HG03103 (cell line): ENCODE measurements at regions not wholly inside any gene's neighbourhood (a gene's known extent, or its start where the extent isn't known, plus 50 kb on each side); places are given as distances from the start of the nearest gene placed in this dataset.

Experiments
- ATAC-seq: cut with Tn5 transposase; IDR thresholded peaks from one replicate; pipeline ENCODE4 v1.9.1; 2021; ENCODE audit warnings: low read depth; ENCODE audit not compliant: unreplicated experiment

- ATAC-seq: no peak
Measured at GRCh38 chr10:20998036-20998435, 100.9 kb upstream of the NEBL start.

- no peak for ATAC-seq
Measured at GRCh38 chr10:20995123-20995987, 98.2 kb upstream of the NEBL start.

GRCh38 chr10:20993830-20994527 is 96.9 kb upstream of the NEBL start:
- no peak for ATAC-seq

GRCh38 chr10:20993389-20993788 is 96.3 kb upstream of the NEBL start:
- no peak for ATAC-seq

- ATAC-seq: no peak
Measured at GRCh38 chr10:20991526-20991925, 94.4 kb upstream of the NEBL start.

- ATAC-seq: no peak
Measured at GRCh38 chr10:20990604-20991003, 93.5 kb upstream of the NEBL start.

GRCh38 chr10:20988357-20988983 is 91.4 kb upstream of the NEBL start:
- no peak for ATAC-seq

GRCh38 chr10:20986049-20986448 is 88.9 kb upstream of the NEBL start:
- ATAC-seq: no peak

GRCh38 chr10:20984662-20985061 is 87.6 kb upstream of the NEBL start:
- ATAC-seq: no peak

- no peak for ATAC-seq
Measured at GRCh38 chr10:20981419-20981953, 84.4 kb upstream of the NEBL start.

- no peak for ATAC-seq
Measured at GRCh38 chr10:20978617-20979016, 81.5 kb upstream of the NEBL start.

GRCh38 chr10:20977300-20977699 is 80.2 kb upstream of the NEBL start:
- no peak for ATAC-seq

- no peak for ATAC-seq
Measured at GRCh38 chr10:20976891-20977290, 79.8 kb upstream of the NEBL start.

- ATAC-seq: no peak
Measured at GRCh38 chr10:20976390-20976789, 79.3 kb upstream of the NEBL start.

- ATAC-seq: no peak
Measured at GRCh38 chr10:20975236-20975635, 78.1 kb upstream of the NEBL start.

GRCh38 chr10:20972925-20973324 is 75.8 kb upstream of the NEBL start:
- ATAC-seq: no peak

GRCh38 chr10:20971901-20972300 is 74.8 kb upstream of the NEBL start:
- ATAC-seq: no peak

GRCh38 chr10:20970708-20971107 is 73.6 kb upstream of the NEBL start:
- peak; percentile 97 for ATAC-seq

- no peak for ATAC-seq
Measured at GRCh38 chr10:20970044-20970443, 72.9 kb upstream of the NEBL start.

- ATAC-seq: no peak
Measured at GRCh38 chr10:20966426-20966825, 69.3 kb upstream of the NEBL start.
